ENCODE measurements at regions not wholly inside any gene's neighbourhood (a gene's known extent, or its start where the extent isn't known, plus 50 kb on each side); places are given as distances from the start of the nearest gene placed in this dataset.

DNA sequence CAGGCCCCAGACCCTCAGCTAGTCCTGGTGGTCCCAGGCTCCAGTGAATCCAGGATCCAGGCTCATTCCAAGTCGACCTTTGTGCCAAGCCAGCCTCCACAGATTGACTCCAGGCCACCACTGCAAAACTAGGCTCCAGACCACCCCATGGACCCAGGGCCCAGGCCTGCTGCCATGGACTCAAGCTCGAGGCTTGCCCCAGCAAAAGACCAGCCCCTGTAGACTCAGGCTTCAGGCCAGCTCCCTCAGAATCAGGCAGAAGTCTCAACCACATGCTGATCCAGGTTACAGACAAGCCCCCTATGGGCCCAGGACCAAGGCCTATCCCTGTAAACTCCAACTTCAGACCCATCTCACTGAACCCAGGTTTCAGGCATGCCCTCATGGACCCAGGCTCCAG is 692.4 kb downstream of the PCDH19 start:
- DNase-seq (ENCODE audit: low spot score) (no peak), ATAC-seq (no peak)
- Mint-ChIP-seq H3K27me3 (ENCODE audit: insufficient read depth, low read depth, poor library complexity) (no peaks in the 10 kb centered on the region), H3K27ac (no peak overlapping the region), H3K36me3 (ENCODE audit: low read depth) (peaks cover 7% of the 10 kb centered on the region), H3K4me3 (no peak overlapping the region), H3K4me1 (peaks cover 8% of the 10 kb centered on the region), H3K9me3 (peaks cover 2% of the 10 kb centered on the region; the same call in 2 of the 3 replicates)
- H3K4me1 ChIP-seq (ENCODE audit: insufficient read depth) = peaks cover 7% of the 10 kb centered on the region; the same call in 1 of the 2 replicates
- no peak overlapping the region for H3K4me3 ChIP-seq
- no peaks in the 10 kb centered on the region for H3K36me3 ChIP-seq (ENCODE audit: insufficient read depth)
- no peaks in the 10 kb centered on the region for H3F3A ChIP-seq (replicated peaks; ENCODE audit: low read depth)
- H3K4me2 ChIP-seq = no peak overlapping the region
- H3K27me3 ChIP-seq (ENCODE audit: insufficient read depth) = no peaks in the 10 kb centered on the region
- TF ChIP-seq CREB1 (CRISPR knock-in tag; IDR thresholded peaks at IDR 0.05; ENCODE audit: low read depth) (no peak), EZH2phosphoT487 (IDR thresholded peaks at IDR 0.05; ENCODE audit: unreplicated experiment) (no peak), NANOG (IDR thresholded peaks at IDR 0.05; ENCODE audit: borderline replicate concordance) (no peak), STAT1 (IDR thresholded peaks at IDR 0.05; ENCODE audit: unreplicated experiment) (no peak), JUNB (IDR thresholded peaks at IDR 0.05; ENCODE audit: unreplicated experiment) (no peak), EZH2 (IDR thresholded peaks at IDR 0.05; ENCODE audit: low read depth, unreplicated experiment) (no peak)
- TF ChIP-seq, protein P1, sequence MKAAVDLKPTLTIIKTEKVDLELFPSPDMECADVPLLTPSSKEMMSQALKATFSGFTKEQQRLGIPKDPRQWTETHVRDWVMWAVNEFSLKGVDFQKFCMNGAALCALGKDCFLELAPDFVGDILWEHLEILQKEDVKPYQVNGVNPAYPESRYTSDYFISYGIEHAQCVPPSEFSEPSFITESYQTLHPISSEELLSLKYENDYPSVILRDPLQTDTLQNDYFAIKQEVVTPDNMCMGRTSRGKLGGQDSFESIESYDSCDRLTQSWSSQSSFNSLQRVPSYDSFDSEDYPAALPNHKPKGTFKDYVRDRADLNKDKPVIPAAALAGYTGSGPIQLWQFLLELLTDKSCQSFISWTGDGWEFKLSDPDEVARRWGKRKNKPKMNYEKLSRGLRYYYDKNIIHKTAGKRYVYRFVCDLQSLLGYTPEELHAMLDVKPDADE (IDR thresholded peaks at IDR 0.05) = no peak
- TF ChIP-seq, protein P2, sequence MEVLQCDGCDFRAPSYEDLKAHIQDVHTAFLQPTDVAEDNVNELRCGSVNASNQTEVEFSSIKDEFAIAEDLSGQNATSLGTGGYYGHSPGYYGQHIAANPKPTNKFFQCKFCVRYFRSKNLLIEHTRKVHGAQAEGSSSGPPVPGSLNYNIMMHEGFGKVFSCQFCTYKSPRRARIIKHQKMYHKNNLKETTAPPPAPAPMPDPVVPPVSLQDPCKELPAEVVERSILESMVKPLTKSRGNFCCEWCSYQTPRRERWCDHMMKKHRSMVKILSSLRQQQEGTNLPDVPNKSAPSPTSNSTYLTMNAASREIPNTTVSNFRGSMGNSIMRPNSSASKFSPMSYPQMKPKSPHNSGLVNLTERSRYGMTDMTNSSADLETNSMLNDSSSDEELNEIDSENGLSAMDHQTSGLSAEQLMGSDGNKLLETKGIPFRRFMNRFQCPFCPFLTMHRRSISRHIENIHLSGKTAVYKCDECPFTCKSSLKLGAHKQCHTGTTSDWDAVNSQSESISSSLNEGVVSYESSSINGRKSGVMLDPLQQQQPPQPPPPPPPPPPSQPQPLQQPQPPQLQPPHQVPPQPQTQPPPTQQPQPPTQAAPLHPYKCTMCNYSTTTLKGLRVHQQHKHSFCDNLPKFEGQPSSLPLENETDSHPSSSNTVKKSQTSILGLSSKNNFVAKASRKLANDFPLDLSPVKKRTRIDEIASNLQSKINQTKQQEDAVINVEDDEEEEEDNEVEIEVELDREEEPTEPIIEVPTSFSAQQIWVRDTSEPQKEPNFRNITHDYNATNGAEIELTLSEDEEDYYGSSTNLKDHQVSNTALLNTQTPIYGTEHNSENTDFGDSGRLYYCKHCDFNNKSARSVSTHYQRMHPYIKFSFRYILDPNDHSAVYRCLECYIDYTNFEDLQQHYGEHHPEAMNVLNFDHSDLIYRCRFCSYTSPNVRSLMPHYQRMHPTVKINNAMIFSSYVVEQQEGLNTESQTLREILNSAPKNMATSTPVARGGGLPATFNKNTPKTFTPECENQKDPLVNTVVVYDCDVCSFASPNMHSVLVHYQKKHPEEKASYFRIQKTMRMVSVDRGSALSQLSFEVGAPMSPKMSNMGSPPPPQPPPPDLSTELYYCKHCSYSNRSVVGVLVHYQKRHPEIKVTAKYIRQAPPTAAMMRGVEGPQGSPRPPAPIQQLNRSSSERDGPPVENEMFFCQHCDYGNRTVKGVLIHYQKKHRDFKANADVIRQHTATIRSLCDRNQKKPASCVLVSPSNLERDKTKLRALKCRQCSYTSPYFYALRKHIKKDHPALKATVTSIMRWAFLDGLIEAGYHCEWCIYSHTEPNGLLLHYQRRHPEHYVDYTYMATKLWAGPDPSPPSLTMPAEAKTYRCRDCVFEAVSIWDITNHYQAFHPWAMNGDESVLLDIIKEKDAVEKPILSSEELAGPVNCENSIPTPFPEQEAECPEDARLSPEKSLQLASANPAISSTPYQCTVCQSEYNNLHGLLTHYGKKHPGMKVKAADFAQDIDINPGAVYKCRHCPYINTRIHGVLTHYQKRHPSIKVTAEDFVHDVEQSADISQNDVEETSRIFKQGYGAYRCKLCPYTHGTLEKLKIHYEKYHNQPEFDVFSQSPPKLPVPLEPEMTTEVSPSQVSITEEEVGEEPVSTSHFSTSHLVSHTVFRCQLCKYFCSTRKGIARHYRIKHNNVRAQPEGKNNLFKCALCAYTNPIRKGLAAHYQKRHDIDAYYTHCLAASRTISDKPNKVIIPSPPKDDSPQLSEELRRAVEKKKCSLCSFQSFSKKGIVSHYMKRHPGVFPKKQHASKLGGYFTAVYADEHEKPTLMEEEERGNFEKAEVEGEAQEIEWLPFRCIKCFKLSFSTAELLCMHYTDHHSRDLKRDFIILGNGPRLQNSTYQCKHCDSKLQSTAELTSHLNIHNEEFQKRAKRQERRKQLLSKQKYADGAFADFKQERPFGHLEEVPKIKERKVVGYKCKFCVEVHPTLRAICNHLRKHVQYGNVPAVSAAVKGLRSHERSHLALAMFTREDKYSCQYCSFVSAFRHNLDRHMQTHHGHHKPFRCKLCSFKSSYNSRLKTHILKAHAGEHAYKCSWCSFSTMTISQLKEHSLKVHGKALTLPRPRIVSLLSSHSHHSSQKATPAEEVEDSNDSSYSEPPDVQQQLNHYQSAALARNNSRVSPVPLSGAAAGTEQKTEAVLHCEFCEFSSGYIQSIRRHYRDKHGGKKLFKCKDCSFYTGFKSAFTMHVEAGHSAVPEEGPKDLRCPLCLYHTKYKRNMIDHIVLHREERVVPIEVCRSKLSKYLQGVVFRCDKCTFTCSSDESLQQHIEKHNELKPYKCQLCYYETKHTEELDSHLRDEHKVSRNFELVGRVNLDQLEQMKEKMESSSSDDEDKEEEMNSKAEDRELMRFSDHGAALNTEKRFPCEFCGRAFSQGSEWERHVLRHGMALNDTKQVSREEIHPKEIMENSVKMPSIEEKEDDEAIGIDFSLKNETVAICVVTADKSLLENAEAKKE (CRISPR knock-in tag; IDR thresholded peaks at IDR 0.05) = no peak
- TF ChIP-seq, protein P3, sequence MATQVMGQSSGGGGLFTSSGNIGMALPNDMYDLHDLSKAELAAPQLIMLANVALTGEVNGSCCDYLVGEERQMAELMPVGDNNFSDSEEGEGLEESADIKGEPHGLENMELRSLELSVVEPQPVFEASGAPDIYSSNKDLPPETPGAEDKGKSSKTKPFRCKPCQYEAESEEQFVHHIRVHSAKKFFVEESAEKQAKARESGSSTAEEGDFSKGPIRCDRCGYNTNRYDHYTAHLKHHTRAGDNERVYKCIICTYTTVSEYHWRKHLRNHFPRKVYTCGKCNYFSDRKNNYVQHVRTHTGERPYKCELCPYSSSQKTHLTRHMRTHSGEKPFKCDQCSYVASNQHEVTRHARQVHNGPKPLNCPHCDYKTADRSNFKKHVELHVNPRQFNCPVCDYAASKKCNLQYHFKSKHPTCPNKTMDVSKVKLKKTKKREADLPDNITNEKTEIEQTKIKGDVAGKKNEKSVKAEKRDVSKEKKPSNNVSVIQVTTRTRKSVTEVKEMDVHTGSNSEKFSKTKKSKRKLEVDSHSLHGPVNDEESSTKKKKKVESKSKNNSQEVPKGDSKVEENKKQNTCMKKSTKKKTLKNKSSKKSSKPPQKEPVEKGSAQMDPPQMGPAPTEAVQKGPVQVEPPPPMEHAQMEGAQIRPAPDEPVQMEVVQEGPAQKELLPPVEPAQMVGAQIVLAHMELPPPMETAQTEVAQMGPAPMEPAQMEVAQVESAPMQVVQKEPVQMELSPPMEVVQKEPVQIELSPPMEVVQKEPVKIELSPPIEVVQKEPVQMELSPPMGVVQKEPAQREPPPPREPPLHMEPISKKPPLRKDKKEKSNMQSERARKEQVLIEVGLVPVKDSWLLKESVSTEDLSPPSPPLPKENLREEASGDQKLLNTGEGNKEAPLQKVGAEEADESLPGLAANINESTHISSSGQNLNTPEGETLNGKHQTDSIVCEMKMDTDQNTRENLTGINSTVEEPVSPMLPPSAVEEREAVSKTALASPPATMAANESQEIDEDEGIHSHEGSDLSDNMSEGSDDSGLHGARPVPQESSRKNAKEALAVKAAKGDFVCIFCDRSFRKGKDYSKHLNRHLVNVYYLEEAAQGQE (IDR thresholded peaks at IDR 0.05; ENCODE audit: unreplicated experiment) = no peak
- no peaks in the 10 kb centered on the region for H3K79me2 ChIP-seq (replicated peaks; ENCODE audit: insufficient read depth)
- H4K20me1 ChIP-seq (replicated peaks; ENCODE audit: insufficient read depth) = no peaks in the 10 kb centered on the region
- H2AFZ ChIP-seq = no peak overlapping the region
- H3K27ac ChIP-seq (ENCODE audit: low read depth) = no peak overlapping the region
- no peaks in the 10 kb centered on the region for H3K9me2 ChIP-seq (ENCODE audit: insufficient read depth)

Measured in GM23338 (cell line).